ENCODE measurements at regions not wholly inside any gene's neighbourhood (a gene's known extent, or its start where the extent isn't known, plus 50 kb on each side); places are given as distances from the start of the nearest gene placed in this dataset.

DNA sequence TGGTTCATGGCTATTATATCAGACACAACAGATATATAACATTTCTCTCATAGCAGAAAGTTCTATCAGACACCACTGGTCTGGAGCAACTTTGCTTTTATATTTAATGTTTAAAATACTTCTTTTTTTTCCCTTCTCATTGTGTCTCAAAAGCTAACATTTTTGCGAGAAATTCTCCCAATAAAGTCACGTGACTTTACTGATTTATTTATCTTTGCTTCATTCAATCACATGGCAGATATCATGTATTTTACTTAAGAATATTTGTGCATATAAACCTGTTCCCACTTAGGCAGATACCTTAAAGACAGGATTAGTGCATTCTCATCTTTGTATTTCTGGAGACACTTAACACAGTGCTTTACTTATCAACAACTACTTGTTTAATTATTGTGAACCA, 1093.1 kb upstream of the LRRN3 start:
- Histone ChIP-seq H3K9me3 (ENCODE audit: control insufficient read depth, insufficient read depth, low read depth, low read length) (no peaks in the 10 kb centered on the region), H3K36me3 (ENCODE audit: control insufficient read depth, insufficient read depth, low read length) (no peaks in the 10 kb centered on the region), H3K27ac (ENCODE audit: insufficient read depth, low read length) (no peak overlapping the region), H3K27me3 (ENCODE audit: control insufficient read depth, insufficient read depth, low read length) (no peaks in the 10 kb centered on the region), H3K9ac (ENCODE audit: insufficient read depth, low read length) (no peak overlapping the region), H3K79me2 (ENCODE audit: control insufficient read depth, insufficient read depth, low read length) (no peaks in the 10 kb centered on the region), H3K4me2 (ENCODE audit: extremely low read depth, insufficient read depth, low read length) (no peak overlapping the region), H3K4me3 (replicated peaks in 1 of 4; ENCODE audit: control extremely low read depth in 1 of 4, insufficient read depth in 1 of 4, low read depth in 3 of 4, low read length in 4 of 4) (no peak overlapping the region), H2AFZ (ENCODE audit: low read length) (no peak overlapping the region), H3K4me1 (ENCODE audit: control insufficient read depth, extremely low read depth, insufficient read depth, low read length) (no peaks in the 10 kb centered on the region), H4K20me1 (ENCODE audit: control insufficient read depth, extremely low read depth, insufficient read depth, low read length) (no peaks in the 10 kb centered on the region)
- DNase-seq (ENCODE audit: low read depth in 2 of 2): no peak
- TF ChIP-seq, protein P1, sequence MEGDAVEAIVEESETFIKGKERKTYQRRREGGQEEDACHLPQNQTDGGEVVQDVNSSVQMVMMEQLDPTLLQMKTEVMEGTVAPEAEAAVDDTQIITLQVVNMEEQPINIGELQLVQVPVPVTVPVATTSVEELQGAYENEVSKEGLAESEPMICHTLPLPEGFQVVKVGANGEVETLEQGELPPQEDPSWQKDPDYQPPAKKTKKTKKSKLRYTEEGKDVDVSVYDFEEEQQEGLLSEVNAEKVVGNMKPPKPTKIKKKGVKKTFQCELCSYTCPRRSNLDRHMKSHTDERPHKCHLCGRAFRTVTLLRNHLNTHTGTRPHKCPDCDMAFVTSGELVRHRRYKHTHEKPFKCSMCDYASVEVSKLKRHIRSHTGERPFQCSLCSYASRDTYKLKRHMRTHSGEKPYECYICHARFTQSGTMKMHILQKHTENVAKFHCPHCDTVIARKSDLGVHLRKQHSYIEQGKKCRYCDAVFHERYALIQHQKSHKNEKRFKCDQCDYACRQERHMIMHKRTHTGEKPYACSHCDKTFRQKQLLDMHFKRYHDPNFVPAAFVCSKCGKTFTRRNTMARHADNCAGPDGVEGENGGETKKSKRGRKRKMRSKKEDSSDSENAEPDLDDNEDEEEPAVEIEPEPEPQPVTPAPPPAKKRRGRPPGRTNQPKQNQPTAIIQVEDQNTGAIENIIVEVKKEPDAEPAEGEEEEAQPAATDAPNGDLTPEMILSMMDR (conservative IDR thresholded peaks at IDR 0.05 in 1 of 2, IDR thresholded peaks at IDR 0.05 in 1 of 2; ENCODE audit: low read depth in 1 of 2, low read length in 2 of 2): no peak
- no peak for TF ChIP-seq EZH2 (IDR thresholded peaks at IDR 0.05; ENCODE audit: low read length, missing control alignments)

DNA sequence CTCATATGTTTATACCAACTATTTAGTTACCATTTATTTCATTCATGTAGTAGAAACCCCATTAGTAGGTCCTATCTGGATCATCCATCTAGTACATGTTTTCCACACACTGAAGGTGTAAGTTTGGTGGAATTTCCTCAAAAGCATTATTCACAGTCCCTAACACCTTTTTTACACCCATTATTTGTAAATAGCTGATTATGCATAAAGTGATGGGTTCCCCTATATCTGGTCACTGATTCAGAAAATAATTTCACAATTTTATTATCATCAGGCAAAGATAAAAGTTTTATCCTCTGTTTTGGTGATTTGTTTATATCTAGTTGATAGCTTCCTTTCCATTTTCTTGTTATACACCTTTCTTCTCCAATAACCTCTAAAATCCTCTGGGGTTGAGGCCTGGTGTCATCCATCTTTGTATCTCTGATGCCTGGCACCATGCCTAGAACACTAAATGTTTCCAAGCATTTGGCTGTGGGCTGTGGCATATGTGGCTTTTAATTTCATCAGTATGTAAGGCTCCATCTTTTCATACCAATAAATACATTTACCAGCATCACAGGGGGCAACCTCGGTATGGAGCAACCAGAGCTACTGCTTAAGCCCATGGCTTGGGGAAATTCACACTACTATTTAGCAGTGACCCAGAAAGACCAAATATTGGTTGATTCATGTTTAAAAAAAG, 1089.5 kb upstream of the LRRN3 start:
- no peak overlapping the region for H3K4me3 ChIP-seq (replicated peaks in 1 of 4; ENCODE audit: control extremely low read depth in 1 of 4, insufficient read depth in 1 of 4, low read depth in 3 of 4, low read length in 4 of 4)
- TF ChIP-seq, protein P1 (conservative IDR thresholded peaks at IDR 0.05 in 1 of 2, IDR thresholded peaks at IDR 0.05 in 1 of 2; ENCODE audit: low read depth in 1 of 2, low read length in 2 of 2): no peak
- no peak for TF ChIP-seq EZH2 (IDR thresholded peaks at IDR 0.05; ENCODE audit: low read length, missing control alignments)
- H3K27ac ChIP-seq (ENCODE audit: insufficient read depth, low read length): no peak overlapping the region

DNA sequence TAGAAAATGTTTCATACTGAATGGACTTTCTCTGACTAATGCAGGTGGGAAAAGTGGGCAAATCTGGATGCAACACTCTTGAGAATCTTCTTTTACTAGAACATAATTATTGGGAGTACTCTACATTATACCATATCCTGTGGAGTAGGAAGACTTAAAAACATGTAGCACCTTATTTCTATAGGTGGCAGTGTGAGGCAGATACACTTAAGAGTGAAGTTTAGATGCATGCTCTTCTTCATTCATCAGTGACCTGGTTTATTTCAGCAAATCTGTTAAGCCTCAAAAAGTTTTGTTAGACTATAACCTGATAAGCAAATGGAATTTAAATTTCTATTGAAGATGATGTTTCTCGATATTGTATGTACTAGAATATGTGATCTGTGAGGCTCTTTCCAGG, 1087.1 kb upstream of the LRRN3 start:
- no peak overlapping the region for H3K4me2 ChIP-seq (ENCODE audit: extremely low read depth, insufficient read depth, low read length)

More for the DNA sequence above, 1089.5 kb upstream of the LRRN3 start:
- Histone ChIP-seq H3K4me2 (ENCODE audit: extremely low read depth, insufficient read depth, low read length) (no peak overlapping the region), H3K9ac (ENCODE audit: insufficient read depth, low read length) (no peak overlapping the region), H3K79me2 (ENCODE audit: control insufficient read depth, insufficient read depth, low read length) (no peaks in the 10 kb centered on the region), H4K20me1 (ENCODE audit: control insufficient read depth, extremely low read depth, insufficient read depth, low read length) (no peaks in the 10 kb centered on the region), H3K36me3 (ENCODE audit: control insufficient read depth, insufficient read depth, low read length) (no peaks in the 10 kb centered on the region), H3K4me1 (ENCODE audit: control insufficient read depth, extremely low read depth, insufficient read depth, low read length) (no peaks in the 10 kb centered on the region), H2AFZ (ENCODE audit: low read length) (no peak overlapping the region), H3K27me3 (ENCODE audit: control insufficient read depth, insufficient read depth, low read length) (no peaks in the 10 kb centered on the region), H3K9me3 (ENCODE audit: control insufficient read depth, insufficient read depth, low read depth, low read length) (no peaks in the 10 kb centered on the region)
- no peak for DNase-seq (ENCODE audit: low read depth in 2 of 2)

More for the DNA sequence above, 1087.1 kb upstream of the LRRN3 start:
- no peaks in the 10 kb centered on the region for H3K4me1 ChIP-seq (ENCODE audit: control insufficient read depth, extremely low read depth, insufficient read depth, low read length)
- no peak overlapping the region for H3K9ac ChIP-seq (ENCODE audit: insufficient read depth, low read length)
- no peaks in the 10 kb centered on the region for H3K79me2 ChIP-seq (ENCODE audit: control insufficient read depth, insufficient read depth, low read length)
- no peaks in the 10 kb centered on the region for H3K27me3 ChIP-seq (ENCODE audit: control insufficient read depth, insufficient read depth, low read length)
- no peak overlapping the region for H2AFZ ChIP-seq (ENCODE audit: low read length)
- TF ChIP-seq, protein P1 (conservative IDR thresholded peaks at IDR 0.05 in 1 of 2, IDR thresholded peaks at IDR 0.05 in 1 of 2; ENCODE audit: low read depth in 1 of 2, low read length in 2 of 2): no peak
- TF ChIP-seq EZH2 (IDR thresholded peaks at IDR 0.05; ENCODE audit: low read length, missing control alignments): no peak
- H3K4me3 ChIP-seq (replicated peaks in 1 of 4; ENCODE audit: control extremely low read depth in 1 of 4, insufficient read depth in 1 of 4, low read depth in 3 of 4, low read length in 4 of 4): no peak overlapping the region
- no peaks in the 10 kb centered on the region for H4K20me1 ChIP-seq (ENCODE audit: control insufficient read depth, extremely low read depth, insufficient read depth, low read length)
- H3K9me3 ChIP-seq (ENCODE audit: control insufficient read depth, insufficient read depth, low read depth, low read length): no peaks in the 10 kb centered on the region
- no peak overlapping the region for H3K27ac ChIP-seq (ENCODE audit: insufficient read depth, low read length)
- no peaks in the 10 kb centered on the region for H3K36me3 ChIP-seq (ENCODE audit: control insufficient read depth, insufficient read depth, low read length)
- DNase-seq (ENCODE audit: low read depth in 2 of 2): no peak

All from fibroblast of lung (primary cell).